ENCODE measurements at regions not wholly inside any gene's neighbourhood (a gene's known extent, or its start where the extent isn't known, plus 50 kb on each side); places are given as distances from the start of the nearest gene placed in this dataset.

DNA sequence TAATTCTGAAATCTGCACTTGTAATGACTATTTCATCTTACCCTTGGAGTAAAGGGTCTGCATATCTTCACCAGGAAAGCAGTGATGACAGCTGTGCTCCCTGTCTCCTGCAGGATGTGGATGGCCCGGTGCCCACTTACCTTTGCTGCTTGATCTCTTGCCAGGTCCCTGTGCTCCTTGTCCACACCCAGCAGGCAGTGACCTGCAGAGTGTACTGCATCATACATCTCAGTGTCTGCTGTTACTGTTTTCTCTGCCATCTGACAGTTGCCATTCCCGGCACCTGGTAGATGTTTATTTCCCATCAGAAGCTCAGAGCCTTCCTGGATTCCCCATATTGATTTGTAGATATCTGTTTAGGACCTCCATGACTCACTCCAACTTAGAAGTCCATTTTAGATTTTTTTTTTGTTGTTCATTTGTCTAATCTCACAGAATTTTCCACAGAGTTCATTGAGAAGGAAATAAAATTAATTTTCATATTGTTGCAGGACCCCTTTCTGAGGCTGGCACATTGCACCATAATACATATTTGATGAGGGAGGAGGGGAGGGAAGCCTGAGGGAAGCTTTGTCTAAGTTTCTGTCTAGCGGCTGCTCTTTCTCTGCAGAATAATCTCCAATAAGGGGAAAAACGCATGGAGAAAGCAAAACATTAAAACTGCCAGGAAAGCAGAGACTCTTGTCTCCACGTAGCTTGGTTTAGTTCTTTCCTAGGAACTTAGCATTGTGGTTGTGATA is 697.5 kb upstream of the RAB6C start:
- no peaks in the 10 kb centered on the region for H4K20me1 ChIP-seq (ENCODE audit: insufficient read depth)
- H3K9me3 ChIP-seq, result no peaks in the 10 kb centered on the region
- no peaks in the 10 kb centered on the region for H3K79me2 ChIP-seq (ENCODE audit: insufficient read depth)
- no peak overlapping the region for H3K9ac ChIP-seq
- H3K27me3 ChIP-seq (ENCODE audit: insufficient read depth), result no peaks in the 10 kb centered on the region
- 9% methylated on average over 5 of the region's 5 CpGs for WGBS (ENCODE audit: low lambda C conversion rate)
- ChIA-PET POLR2A (no interaction called here), CTCF (interaction anchor here (1.5 kb wide), 1 partner anchor 15 kb away, joined by 5 read pairs; no protein-coding TSS in a partner anchor)
- peak overlapping the region in 1 of 2 experiments; percentile 39; a peak in 1 of 4 replicates for H3K27ac ChIP-seq (ENCODE audit: low read depth in 2 of 2, low read length in 1 of 2)
- no peaks in the 10 kb centered on the region for H3K9me2 ChIP-seq
- peaks cover 0 to 7% of the 10 kb centered on the region in 2 experiments; a peak in 1 of 4 replicates for H3K4me1 ChIP-seq (ENCODE audit: control insufficient read depth in 1 of 2, insufficient read depth in 2 of 2, low read depth in 1 of 2, low read length in 1 of 2)
- peak; percentile 36 for DNase-seq
- H3K4me3 ChIP-seq (ENCODE audit: low read depth in 2 of 2, low read length in 1 of 2), result no peak overlapping the region
- TF ChIP-seq EP300 (IDR thresholded peaks at IDR 0.05; ENCODE audit: borderline replicate concordance in 1 of 2, low read depth in 1 of 2, low read length in 1 of 2) (peak in 1 of 2 experiments; percentile 11; a peak in 1 of 4 replicates), TCF12 (IDR thresholded peaks at IDR 0.05) (no peak), CHD2 (IDR thresholded peaks at IDR 0.05; ENCODE audit: low read length, partially characterized antibody) (no peak), SIN3A (IDR thresholded peaks at IDR 0.05; ENCODE audit: borderline replicate concordance, low read depth, low read length) (no peak), FOXJ3 (CRISPR knock-in tag; IDR thresholded peaks at IDR 0.05) (peak; percentile 65), NFIC (IDR thresholded peaks at IDR 0.05; ENCODE audit: borderline replicate concordance) (no peak), RCOR1 (IDR thresholded peaks at IDR 0.05; ENCODE audit: low read length) (no peak), GATA2 (CRISPR knock-in tag; IDR thresholded peaks at IDR 0.05) (peak; percentile 65), EZH2phosphoT487 (IDR thresholded peaks at IDR 0.05; ENCODE audit: borderline replicate concordance, low read depth) (no peak)
- TF ChIP-seq, protein P1, sequence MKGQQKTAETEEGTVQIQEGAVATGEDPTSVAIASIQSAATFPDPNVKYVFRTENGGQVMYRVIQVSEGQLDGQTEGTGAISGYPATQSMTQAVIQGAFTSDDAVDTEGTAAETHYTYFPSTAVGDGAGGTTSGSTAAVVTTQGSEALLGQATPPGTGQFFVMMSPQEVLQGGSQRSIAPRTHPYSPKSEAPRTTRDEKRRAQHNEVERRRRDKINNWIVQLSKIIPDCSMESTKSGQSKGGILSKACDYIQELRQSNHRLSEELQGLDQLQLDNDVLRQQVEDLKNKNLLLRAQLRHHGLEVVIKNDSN (IDR thresholded peaks at IDR 0.05; ENCODE audit: borderline replicate concordance, low read depth), result no peak
- TF ChIP-seq, protein P2, sequence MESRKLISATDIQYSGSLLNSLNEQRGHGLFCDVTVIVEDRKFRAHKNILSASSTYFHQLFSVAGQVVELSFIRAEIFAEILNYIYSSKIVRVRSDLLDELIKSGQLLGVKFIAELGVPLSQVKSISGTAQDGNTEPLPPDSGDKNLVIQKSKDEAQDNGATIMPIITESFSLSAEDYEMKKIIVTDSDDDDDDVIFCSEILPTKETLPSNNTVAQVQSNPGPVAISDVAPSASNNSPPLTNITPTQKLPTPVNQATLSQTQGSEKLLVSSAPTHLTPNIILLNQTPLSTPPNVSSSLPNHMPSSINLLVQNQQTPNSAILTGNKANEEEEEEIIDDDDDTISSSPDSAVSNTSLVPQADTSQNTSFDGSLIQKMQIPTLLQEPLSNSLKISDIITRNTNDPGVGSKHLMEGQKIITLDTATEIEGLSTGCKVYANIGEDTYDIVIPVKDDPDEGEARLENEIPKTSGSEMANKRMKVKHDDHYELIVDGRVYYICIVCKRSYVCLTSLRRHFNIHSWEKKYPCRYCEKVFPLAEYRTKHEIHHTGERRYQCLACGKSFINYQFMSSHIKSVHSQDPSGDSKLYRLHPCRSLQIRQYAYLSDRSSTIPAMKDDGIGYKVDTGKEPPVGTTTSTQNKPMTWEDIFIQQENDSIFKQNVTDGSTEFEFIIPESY (IDR thresholded peaks at IDR 0.05; ENCODE audit: borderline replicate concordance, low read depth), result no peak
- H2AFZ ChIP-seq (ENCODE audit: low read depth), result no peak overlapping the region
- H3F3A ChIP-seq (replicated peaks; ENCODE audit: insufficient read depth), result no peaks in the 10 kb centered on the region
- no peaks in the 10 kb centered on the region for H3K36me3 ChIP-seq (replicated peaks in 1 of 2; ENCODE audit: control insufficient read depth in 1 of 2, insufficient read depth in 2 of 2, low read length in 1 of 2)
- H3K4me2 ChIP-seq, result no peak overlapping the region

DNA sequence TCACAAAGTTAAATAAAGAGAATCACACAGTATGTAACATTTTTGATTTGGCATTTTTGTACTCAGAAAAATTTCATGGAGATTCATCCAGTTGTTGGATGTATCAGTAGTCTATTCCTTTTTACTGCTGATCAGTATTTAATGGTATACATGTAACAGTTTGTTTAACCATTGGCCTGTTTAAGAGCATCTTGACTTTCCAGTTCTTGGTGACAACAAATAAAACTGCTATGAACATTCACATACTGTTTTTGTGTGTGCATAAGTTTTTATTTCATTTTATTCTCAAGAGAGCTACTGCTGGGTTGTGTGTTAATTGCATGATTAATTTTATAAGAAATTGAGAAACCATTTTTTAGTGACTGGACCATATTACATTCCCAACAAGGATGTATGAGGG is 694.5 kb upstream of the RAB6C start:
- Histone ChIP-seq H2AFZ (ENCODE audit: low read depth) (no peak overlapping the region), H4K20me1 (ENCODE audit: insufficient read depth) (no peaks in the 10 kb centered on the region), H3F3A (replicated peaks; ENCODE audit: insufficient read depth) (no peaks in the 10 kb centered on the region), H3K27ac (ENCODE audit: low read depth in 2 of 2, low read length in 1 of 2) (no peak overlapping the region), H3K9me2 (no peaks in the 10 kb centered on the region), H3K4me2 (no peak overlapping the region), H3K27me3 (ENCODE audit: insufficient read depth) (no peaks in the 10 kb centered on the region), H3K36me3 (replicated peaks in 1 of 2; ENCODE audit: control insufficient read depth in 1 of 2, insufficient read depth in 2 of 2, low read length in 1 of 2) (no peaks in the 10 kb centered on the region), H3K4me3 (ENCODE audit: low read depth in 2 of 2, low read length in 1 of 2) (no peak overlapping the region), H3K9me3 (no peaks in the 10 kb centered on the region), H3K79me2 (ENCODE audit: insufficient read depth) (no peaks in the 10 kb centered on the region), H3K9ac (no peak overlapping the region), H3K4me1 (ENCODE audit: control insufficient read depth in 1 of 2, insufficient read depth in 2 of 2, low read depth in 1 of 2, low read length in 1 of 2) (peaks cover 0 to 7% of the 10 kb centered on the region in 2 experiments; a peak in 1 of 4 replicates)
- DNase-seq, result no peak
- ChIA-PET POLR2A (no interaction called here), CTCF (interaction anchor here (0.7 kb wide), 1 partner anchor 526 kb away, joined by 4 read pairs; no protein-coding TSS in a partner anchor)
- TF ChIP-seq POLR2AphosphoS5 (IDR thresholded peaks at IDR 0.05; ENCODE audit: low read depth, low read length) (no peak), TAF1 (IDR thresholded peaks at IDR 0.05; ENCODE audit: borderline replicate concordance, low read depth, low read length) (no peak), GATA2 (CRISPR knock-in tag; IDR thresholded peaks at IDR 0.05) (no peak), TCF12 (IDR thresholded peaks at IDR 0.05) (no peak), MXI1 (IDR thresholded peaks at IDR 0.05; ENCODE audit: low read depth, low read length) (no peak), RCOR1 (IDR thresholded peaks at IDR 0.05; ENCODE audit: low read length) (no peak)
- TF ChIP-seq, protein P3, sequence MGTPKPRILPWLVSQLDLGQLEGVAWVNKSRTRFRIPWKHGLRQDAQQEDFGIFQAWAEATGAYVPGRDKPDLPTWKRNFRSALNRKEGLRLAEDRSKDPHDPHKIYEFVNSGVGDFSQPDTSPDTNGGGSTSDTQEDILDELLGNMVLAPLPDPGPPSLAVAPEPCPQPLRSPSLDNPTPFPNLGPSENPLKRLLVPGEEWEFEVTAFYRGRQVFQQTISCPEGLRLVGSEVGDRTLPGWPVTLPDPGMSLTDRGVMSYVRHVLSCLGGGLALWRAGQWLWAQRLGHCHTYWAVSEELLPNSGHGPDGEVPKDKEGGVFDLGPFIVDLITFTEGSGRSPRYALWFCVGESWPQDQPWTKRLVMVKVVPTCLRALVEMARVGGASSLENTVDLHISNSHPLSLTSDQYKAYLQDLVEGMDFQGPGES (IDR thresholded peaks at IDR 0.05; ENCODE audit: low read depth, low read length), result no peak
- TF ChIP-seq, protein P4, sequence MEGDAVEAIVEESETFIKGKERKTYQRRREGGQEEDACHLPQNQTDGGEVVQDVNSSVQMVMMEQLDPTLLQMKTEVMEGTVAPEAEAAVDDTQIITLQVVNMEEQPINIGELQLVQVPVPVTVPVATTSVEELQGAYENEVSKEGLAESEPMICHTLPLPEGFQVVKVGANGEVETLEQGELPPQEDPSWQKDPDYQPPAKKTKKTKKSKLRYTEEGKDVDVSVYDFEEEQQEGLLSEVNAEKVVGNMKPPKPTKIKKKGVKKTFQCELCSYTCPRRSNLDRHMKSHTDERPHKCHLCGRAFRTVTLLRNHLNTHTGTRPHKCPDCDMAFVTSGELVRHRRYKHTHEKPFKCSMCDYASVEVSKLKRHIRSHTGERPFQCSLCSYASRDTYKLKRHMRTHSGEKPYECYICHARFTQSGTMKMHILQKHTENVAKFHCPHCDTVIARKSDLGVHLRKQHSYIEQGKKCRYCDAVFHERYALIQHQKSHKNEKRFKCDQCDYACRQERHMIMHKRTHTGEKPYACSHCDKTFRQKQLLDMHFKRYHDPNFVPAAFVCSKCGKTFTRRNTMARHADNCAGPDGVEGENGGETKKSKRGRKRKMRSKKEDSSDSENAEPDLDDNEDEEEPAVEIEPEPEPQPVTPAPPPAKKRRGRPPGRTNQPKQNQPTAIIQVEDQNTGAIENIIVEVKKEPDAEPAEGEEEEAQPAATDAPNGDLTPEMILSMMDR (IDR thresholded peaks at IDR 0.05), result no peak

Data from SK-N-SH (cell line).